GM12872 (cell line): ENCODE measurements at regions not wholly inside any gene's neighbourhood (a gene's known extent, or its start where the extent isn't known, plus 50 kb on each side); places are given as distances from the start of the nearest gene placed in this dataset.

Experiments used
- CTCF ChIP-seq: IDR thresholded peaks from 3 replicates; pipeline ENCODE4 v1.5.1; 2011; ENCODE audit warnings: low read depth, mild to moderate bottlenecking, low read length, moderate library complexity; ENCODE audit not compliant: insufficient read depth

DNA sequence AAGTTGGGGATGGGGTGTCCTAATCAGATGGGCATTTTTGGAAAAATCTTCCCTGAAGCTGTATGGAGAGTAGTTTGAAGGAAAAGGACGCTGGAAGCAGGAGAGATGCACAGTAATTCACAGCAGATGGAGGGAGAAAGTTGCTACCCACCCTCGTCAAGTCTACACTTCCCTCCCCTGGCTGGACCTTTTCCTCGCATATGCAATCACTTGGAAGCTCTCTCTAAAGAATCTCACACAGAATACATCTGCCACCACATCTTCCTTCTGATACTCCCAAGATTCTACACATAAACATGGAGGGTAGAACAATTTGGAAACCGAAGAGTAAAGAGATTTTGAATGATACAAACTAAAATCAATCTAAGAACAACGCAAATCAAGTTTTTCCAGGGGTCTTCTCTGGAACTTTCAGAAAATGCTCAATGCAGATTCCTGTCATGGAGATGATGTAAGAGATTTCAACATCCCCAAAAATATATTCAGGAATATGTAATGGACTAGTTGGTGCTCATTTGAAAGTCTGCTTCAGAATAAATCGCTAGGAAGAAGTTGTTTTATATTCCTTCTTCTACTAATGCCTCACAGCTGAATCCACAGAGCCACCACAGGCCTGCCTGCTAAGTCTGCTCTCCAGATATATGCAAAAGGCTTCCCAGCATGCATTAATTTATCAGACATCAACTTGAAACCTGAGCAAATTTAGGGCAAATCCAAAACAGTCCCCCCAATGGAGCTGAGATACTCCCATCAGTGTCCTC lies 291.5 kb downstream of the LRATD1 start:
- no peak for TF ChIP-seq CTCF

- TF ChIP-seq CTCF, result no peak
Measured at GRCh38 chr2:14925471-14925870, 293.0 kb downstream of the LRATD1 start.

GRCh38 chr2:14927021-14927564 lies 294.6 kb downstream of the LRATD1 start:
- no peak for TF ChIP-seq CTCF

DNA sequence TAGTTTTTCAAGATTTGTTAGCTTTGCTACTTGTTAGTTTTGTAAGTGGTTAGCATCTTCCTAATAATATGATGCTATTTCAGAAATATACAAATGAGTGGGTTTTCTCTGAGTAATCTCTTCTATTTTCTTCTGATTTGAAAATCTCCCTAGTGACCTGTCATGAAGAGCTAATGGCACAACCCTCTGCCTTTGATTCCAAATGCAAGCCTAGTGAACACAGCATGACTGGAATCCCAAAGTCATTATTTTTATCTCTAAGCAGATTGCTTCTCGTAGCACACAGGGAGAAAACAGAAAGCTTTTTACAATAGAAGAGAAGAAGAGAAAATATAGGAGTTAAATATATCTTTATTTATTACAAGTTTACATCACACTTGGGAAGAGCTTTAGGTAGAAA lies 295.5 kb downstream of the LRATD1 start:
- TF ChIP-seq CTCF, result no peak

DNA sequence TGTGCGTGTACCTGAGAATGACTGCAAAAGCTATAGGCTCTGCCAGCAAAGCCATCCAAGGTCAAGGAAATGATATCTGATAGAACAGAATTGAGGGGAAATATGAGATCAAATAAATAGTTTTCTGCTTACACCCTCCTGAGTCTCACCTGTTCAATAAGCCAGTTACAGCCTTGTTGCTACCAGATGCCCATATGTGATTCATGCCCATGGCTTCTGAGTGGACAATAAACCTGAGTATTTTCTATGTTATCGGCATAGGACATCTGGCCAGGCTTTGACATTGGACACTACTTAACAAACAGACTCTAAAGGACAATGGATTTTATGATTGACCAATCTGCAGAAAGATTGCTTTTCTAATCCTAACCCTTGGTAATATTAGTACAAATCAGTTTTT lies 297.9 kb downstream of the LRATD1 start:
- TF ChIP-seq CTCF, result no peak

- TF ChIP-seq CTCF, result no peak
Measured at GRCh38 chr2:14932285-14932684, 299.8 kb downstream of the LRATD1 start.

GRCh38 chr2:14933753-14934152 lies 301.2 kb downstream of the LRATD1 start:
- TF ChIP-seq CTCF, result no peak
